Right kidney (tissue), 1 donor: ENCODE measurements at regions not wholly inside any gene's neighbourhood (a gene's known extent, or its start where the extent isn't known, plus 50 kb on each side); places are given as distances from the start of the nearest gene placed in this dataset.

Experiments
- DNase-seq: peaks from one replicate; pipeline ENCODE4 v3.0.0-alpha.2; 2016

DNA sequence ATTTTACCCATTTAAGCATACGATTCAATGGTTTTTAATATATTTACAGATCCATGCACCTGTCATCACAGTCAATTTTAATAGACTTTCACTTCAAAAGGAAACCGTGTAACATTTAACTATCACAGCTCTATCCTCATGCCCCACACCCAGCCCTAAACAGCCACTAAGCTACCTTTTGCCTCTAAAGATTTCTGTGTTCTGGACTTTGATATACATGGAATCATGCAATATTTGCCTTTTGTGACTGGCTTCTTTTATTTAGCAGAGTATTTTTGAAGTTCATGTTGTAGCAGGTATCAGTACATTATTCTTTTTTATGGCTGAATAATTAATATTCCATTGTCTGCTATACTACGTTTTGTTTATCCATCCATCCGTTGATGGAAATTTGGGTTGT is 50.3 kb upstream of the STX16 start:
- DNase-seq = no peak

DNA sequence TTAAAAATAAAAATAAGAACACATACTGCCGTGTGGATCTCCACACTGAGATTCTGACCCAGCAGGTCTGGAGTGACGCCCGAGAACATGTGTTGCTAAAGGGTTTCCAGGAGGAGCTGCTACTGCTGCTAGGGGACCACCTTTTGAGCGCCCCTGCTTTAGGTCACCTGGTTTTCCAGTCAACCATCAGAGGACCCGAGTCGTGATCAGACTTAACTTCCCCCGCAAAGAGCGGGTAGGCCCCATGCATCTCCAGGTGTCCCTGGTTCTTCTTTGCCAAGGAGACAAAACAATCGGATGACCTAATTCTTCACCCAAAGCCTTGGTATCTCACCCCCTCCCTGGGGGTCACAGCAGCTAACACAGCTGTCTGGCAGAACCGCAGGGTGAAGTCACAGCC is 51.1 kb upstream of the STX16 start:
- no peak for DNase-seq

DNA sequence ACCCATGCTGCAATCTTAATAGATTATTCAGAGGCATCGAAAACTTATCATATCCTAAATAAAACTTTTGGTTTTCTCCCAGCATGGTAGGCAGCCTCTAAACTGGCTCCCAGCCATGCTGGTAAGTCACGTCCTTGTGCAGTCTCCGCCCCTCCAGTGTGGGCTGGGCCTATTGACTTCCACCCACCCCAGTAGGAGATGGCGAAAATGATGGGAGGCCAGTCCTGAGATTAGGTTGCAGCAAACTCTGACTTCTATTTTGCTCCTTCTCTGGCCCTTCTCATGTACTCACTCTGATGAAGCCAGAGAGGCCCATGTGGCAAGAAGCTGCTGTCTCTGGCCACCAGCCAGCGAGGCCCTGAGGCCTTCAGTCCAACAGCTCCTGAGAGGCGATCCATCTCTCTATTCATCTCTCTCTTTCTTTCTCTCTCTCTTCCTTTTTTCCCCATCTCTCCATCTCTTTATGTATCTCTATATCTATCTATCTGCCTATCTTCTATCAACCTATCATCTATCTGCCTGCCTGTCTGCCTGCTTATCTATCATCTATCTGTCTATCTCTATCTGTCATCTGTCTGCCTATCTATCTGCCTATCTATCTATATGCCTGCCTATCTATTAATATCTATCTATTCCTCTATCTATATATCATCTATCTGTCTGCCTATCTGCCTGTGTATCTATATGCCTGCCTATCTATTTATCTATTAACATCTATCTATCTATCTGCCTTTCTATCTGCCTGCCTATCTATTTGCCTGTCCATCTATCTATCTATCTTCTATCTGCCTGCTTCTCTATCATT is 52.7 kb upstream of the STX16 start:
- no peak for DNase-seq

DNA sequence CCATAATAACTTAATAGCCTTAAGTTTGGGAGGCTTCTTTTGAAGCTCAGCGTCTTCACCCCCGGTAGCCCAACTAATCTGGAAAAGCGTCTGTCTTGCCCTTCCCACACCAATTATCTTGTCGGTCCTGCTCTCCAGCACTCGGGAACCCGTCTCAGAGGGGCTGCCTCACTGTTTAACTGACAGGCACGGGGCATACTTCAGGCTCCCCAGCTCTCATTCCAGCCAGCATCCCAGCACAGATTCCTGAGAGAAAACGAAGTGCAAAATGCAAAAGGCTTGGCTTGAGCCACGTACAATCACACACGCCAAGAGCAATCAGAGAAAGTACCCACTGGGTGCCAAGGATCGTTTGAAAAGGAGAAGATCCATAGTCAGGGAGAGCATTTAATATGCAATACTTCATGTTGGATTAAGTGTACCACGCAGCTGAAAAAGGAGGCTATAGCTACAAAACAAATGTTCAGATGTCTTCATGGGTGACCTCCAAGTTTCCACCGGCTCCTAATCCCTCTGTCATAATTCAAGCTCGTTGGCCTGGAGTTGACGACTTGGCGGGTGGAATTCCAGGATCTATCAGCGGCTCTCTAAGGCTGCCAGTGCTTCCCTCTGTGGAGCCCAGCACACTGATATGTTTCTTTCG is 53.7 kb upstream of the STX16 start:
- no peak for DNase-seq

DNA sequence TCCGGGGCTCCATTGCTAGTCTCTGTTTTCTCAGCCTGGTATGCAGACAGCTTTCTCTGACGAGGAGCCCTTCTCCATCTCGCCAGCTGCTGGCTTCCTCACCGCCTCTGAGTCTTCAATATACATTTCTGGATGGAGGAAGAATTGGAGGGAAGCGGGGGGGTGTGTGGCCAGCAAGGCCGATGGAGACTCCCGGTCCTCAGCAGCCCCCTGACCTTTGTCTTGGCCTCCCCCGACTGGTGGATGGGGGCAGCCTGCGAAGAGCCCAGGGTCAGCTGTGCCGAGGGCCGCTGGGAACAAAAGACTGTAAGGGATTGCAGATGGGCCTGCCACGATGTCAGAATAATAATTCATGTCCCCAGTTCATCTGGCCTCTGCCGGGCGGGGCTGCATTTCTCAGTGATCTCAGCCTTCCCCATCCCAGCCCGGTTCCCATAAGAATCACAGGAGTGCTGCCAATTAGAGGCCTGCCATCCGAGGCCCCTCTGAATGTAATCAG is 54.3 kb upstream of the STX16 start:
- no peak for DNase-seq

DNA sequence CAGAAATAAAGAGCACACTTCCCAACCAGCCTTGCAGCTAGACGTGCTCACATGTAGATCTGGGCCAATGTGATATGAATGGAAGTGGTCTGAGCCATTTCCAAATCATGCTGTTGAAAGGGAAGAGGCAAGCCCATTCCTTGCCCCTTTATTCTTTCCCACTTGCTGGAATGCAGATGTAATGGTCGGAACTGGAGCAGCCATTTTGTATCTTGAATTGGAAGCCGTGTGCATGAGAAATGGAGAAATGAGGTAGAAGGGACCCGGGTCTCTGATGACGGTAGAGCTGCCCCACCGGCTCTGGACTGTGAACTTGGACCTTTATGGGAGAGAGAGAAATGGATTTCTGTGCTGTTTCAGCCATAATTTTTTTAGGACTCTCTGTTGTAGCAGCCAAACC is 54.8 kb upstream of the STX16 start:
- DNase-seq = no peak

DNA sequence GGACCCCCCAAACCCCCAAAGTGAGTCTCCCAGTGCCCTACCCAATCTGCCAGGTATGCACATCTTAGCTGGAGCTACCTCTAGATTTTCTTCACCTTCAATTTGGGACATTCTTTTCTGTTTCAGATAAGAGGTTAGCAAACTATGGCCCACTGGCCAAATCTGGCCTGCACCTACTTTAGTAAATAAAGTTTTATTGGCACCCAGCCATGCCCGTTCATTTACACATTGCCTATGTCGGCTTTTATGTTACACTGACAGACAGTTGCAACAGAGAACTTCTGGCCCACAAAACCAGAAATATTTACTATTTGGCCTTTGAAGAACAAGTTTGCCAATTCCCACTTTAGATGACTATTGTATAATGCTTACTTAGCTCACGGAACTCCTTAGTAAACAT is 55.9 kb upstream of the STX16 start:
- no peak for DNase-seq

DNA sequence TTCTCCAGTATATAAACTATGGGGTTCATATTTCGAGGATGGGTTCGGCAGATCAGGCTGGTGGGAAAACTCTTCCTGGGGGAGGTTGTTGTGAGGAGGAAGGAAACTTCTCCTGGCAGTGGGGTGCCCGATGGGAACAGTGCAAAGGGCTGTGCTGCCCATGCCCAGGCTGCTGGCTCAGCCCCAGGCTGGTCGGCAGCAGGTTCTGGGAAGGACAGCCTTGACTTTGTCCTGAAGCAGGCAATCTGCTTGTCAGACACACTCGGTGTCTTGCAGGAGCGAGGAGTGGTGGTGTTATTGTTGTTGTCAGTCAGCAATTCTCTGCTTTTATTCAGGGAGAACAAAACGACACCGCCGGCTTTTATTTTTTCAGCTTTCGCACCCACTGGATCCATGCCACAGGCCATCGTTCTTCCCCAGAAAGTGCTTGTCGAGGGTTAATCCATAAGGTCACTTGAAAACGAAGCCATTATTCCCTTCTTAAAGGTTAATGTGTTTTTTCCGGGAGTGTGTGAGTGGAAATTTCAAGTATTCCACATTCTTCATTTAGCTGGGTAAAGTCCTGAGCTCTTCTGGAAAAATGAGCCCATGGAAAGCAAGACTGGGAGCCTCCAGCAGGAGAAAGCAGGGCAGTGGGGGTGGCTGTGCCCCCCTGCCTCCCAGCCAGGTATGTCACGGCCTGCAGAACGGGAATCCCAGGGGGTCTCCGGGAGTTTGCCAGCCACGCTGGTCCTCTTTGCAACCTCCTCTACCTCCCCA is 57.0 kb upstream of the STX16 start:
- no peak for DNase-seq

DNA sequence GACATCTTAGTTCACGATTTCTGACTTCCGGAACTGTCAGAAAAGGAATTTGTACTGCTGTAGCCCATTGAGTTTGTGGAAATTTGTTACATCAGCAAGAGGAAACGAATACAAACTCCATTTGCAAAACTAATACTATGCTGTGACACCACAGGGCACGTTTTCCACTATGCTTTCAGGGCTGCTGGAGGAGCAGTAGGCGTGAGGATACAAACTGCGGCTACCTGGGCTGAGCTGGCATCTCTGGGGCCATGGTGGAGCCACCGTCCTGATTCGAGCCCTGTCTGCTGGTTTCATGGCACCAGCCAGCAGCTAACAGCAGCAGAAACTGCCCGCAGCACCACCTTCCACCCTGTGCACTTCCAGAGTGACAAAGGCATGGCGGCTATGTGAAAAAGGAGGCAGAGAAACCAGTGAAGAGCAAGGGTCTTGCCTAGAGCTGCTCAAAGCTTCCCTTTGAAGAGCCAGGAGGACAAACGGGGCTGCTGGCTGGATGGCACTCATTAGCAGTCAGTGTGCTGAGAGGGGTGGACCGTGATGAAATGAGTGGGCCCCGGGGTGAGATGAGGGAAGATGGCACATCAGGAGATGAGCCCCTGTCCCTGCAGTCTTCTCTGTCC is 58.9 kb upstream of the STX16 start:
- DNase-seq = no peak

DNA sequence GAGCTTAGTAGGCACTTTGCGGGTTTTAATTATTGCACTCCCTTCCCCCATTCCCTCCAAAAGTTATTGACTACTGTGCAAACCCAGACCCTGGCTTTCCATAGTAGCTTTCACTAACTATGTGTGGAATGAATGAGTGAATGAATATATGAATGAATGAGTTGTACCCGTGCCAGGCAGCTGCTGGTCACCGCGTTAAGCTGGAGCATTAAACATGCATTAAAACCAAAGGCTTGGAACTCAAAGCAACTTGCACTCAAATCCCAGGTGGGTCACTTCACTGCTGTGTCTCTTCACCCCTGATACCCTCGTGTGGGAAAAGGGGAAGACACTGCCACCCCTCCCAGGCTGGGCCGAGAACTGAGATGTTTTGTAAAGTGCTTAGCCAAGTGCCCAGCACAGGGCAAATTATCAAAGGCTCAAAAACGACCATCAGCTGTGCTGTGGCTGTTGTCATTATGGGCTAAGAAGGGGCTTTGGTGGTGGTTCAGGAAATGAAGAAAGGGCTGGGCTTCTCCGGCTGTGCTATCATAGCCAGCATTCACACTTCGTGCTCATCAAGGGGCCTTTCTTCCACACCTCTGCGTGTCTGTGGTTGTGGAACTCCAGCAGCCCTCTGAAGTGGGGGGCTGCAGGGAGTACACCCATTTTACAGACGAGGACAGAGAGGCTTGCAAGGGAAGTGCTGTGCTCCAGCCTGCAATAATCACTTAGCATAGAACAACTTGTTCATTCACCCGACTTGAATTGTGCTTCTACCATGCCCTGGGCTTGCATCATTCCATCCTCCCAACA is 60.2 kb upstream of the STX16 start:
- DNase-seq = no peak

DNA sequence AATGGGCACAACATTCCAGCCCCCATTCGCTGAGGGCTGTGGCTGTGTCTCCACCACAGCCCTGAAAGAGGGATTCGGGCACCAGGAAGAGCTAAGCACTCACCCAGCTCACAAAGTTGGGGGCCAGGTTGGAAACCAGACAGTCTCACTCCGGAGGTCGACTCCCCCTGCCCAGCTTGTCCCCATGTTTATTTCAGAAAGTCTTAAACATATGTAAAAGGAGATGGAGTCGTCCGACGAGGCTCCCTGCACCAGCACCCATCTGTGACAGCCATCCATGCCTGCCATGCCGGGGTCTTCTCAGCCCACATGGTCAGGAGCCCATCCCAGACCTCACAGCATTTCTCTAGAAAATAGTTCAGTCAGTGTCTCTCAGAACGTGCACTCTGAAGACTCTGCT is 63.6 kb upstream of the STX16 start:
- DNase-seq = no peak

DNA sequence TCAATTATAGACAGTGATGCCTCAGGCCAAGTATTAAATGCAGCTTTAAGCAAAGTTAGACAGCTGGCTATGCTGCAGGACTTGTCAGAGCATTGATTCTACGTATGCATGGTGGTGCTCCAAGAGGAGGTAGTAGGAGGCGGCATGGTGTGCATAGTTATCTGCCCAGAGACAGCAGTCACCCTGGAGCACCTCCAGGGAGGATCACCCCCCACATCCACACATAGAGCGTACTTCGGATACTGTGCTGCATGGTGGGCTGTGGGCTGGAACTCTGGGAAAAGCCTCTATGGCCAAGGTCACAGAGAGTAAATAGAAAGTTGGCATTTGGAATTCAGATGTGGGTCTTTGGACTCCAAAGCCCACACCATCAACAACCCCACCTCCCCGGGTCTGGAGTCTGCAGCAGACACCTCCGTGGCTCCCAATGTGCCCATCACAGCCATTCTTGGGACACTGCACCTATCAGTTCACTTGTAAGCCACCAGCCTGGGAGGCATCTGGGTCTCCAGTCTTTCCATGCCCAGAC is 64.5 kb upstream of the STX16 start:
- no peak for DNase-seq

DNA sequence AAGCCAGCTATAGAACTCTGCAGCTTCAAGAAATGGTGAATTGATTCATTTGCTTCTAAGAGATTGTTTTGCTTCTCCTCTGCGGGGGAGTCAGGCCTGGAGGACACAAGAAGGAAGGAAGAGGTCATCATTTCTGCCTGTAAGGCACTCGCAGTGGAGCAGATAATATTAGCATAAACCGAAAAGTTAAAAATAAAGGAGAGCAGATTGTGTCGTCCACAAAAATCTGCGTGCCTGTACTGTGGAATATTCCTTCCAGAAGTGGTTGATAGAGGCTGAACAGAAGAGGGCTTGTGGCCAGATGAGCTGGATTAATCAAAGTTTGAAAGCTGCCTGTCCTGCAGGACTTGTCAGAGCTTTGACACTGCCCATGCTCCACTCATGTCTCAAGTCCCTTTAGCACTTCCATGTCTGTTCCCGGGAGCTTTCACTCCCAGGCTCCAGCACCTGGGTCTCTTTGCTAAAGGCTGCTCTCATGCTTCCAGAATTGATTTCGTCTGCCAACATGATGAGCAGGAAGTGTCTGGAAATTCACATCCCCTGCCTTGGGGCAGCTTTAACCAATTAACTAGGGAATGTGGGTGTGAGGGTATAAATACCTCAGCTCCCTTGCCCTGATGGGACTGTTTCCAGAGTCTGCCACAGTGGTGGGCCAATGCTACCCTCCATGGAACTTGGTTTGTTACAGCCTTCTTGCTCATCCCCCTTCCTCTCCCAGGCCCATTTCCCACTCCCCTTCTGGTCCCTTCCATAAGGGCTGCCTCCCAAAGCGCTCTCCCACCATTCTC is 65.1 kb upstream of the STX16 start:
- DNase-seq = no peak

DNA sequence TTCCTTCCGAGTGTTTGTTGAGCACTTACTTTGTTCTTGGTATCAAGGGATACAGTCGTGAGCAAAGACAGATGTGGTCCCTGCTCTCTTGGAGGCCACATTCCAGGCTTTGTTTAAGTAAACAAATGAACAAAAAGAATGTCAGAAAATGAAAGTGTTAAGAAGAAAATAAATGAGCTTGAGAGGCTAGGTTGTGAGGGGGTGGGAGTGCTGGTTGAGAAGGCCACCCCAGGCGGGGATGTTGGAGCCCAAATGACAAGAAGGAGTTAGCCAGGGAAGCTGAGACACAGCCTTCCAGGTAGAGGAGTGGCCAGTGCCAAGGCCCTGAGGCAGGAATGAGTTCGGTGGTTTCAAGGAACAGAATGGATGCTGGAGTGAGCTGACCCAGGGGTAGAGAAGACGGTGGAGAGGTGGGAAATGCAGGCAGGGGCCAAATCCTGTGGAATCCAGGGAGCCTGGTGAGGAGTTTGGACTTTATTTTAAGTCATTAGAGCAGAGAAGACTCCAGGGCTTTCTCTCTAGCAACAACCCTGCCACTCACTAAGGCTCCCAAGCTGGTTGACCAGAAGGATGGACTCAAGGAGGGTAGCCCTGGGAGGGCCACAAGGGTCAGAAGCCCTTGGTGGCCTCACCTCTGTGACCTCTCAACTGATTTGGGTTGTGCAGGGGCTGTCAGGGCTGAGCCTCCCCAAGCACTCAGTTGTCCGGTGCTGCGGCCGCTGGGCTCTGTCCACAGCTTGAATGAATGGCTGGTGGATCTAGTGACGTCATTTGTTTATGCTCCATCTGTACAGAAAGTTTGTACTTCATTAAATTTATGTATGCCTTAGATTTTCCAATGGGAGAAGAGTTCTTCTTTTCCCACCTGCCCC is 66.0 kb upstream of the STX16 start:
- no peak for DNase-seq

DNA sequence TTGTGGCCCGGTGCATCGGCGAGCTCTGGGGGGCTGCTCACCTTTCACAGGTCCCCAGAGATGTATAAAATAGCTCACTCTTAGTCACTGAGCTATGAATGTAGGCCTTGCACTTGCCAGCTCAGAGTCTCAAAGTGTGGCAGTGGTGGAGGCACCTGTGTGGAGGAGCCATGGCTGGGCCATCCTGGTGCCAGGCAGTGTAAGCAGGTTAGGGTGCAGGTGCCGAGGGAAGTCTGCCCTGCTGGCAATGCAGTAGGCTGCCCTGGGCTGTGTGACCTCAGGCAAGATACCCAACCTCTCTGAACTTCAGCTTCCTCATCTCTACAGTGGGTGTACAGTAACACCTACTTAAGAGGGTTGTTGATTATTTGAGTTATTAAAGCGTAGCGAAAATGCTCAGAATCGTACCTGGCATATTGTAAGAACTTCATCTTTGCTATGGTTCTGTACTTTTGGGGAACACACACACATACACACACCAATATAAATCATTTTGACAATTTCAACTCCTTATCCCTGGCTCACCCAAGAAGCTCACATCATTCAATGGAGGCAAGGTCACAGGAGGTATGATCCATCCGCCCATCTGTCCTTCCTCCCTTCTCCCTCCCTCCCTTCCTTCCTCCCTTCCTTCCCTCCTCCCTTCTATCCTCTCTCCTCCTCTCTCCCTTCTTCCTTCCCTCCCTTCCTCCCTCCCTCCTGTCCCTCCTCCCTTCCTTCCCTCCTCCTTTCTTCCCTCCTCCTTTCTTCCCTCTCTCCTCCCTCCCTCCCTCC is 66.8 kb upstream of the STX16 start:
- no peak for DNase-seq

DNA sequence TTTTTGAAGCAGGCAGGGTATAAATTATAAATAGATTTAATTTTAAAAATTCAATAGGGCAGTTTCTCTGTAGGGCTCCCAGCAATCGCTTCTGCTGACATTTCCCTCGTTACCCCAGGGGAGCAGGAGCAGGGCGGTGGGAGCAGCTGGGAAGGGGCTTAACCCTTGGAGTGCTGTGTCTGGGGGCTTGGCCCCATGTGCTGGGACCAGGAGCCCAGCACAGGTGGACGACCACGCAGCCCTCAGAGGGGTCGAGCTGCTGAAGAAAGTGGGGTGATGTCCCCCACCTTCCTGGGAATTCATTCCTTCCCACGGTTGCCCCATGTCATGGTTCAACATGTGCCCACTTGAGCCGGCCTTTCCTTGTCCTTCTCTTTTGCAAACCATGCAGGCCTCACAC is 67.5 kb upstream of the STX16 start:
- DNase-seq = no peak

DNA sequence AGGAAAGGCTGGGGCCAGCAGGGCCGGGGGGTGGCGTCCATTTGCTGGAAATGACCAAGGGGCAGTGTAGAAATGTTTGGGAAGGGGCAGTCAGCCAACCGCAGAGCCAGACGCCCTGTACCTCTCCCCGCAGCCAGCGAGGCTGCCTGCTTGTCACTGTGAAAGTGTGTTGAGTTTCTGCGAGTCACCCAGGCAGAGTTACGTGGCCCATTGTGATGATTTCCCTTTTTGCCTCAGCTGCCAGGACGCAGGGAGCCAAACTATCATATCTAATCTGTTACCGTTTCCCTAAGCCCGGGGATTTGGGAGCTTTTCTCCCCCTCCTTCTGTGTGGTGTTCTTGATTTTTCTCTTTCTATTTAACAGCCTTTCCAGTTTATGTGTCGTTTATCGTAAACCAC is 67.9 kb upstream of the STX16 start:
- DNase-seq = no peak

DNA sequence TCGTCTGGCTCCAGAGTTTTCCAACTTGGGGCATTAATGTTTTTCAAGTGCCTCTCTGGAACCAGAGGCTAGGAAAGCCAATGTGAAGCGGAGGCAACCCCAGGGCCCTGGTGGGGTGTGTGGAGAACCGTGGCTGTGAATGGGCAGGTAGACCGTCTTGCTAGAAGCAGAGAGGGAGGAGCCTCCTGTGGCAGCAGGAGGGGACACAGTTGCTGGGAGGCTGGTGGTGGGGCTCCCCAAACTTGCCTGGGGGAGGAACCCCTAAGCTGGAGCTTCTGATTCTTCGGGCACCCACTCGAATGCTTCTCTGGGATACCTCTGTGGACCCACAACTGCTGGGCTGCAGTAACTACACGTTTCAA is 65.3 kb upstream of the APCDD1L start:
- no peak for DNase-seq

DNA sequence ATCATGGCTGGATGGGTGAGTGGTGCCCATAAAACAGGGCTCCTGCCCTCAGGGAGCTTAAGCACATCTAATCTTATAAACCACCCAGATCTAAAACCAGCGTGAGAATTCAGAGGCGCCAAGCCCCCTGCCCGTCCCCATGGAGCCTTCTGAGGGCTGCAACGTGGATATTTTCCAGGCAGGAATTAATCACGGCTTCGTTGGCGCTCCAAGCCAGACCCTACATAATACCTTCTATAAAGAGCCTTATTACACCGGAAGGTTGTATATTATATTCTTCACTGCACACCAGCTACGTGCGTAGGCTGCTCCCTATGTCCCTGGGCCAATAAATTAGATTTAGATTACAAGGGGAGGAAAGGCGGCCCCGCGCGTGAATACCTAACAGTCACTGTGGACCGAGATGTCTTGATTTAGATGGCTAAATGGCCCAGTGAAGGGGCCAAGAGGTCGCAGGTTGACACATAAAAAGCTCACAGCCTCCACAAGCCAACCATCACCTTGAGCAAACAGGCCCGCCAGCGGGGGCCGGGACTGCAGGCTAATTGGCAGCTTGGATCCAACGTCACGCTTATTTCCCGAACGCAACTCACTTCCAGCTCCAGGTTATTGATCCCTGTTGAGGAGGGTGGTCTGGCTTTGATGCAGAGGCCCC is 64.7 kb upstream of the APCDD1L start:
- peak; percentile 65 for DNase-seq
